A673 (cell line): ENCODE measurements at regions not wholly inside any gene's neighbourhood (a gene's known extent, or its start where the extent isn't known, plus 50 kb on each side); places are given as distances from the start of the nearest gene placed in this dataset.

Experiments
- BruUV-seq: library from RNA; stranded (reverse); fragments of 400-500 nt; replicated peaks from 2 replicates; lab custom pipeline; 2021; lab: Mats Ljungman, UMichigan
- CTCF ChIA-PET: fragments of 300-600 bp; sonication (Branson Sonifier 250); formaldehyde crosslinking; loops from one replicate; lab custom pipeline; 2022; ENCODE audit warnings: antibody characterized with exemption; lab: Charles Lee
- POLR2A ChIA-PET: fragments of 300-600 bp; sonication (Branson Sonifier 250); formaldehyde crosslinking; loops from one replicate; lab custom pipeline; 2022; ENCODE audit warnings: antibody characterized with exemption; ENCODE audit not compliant: low non-redundant PET; lab: Charles Lee
- DNase-seq: peaks from one replicate; pipeline ENCODE4 v3.0.0-alpha.2; 2015; ENCODE audit warnings: low spot score
- H3K27ac ChIP-seq: fragments of 200-600 bp; sonication (generic); 2 replicates; pipeline ENCODE4 v1.5.1; 2016; ENCODE audit warnings: mixed run types, low read depth, mild to moderate bottlenecking, mixed read lengths, antibody characterized with exemption, low read length; ENCODE audit not compliant: poor library complexity, severe bottlenecking
- H3K27me3 ChIP-seq: fragments of 200-600 bp; sonication (generic); replicated peaks from 2 replicates; pipeline ENCODE4 v1.6.1; 2017; ENCODE audit warnings: mixed run types, low read depth, mild to moderate bottlenecking, mixed read lengths, antibody characterized with exemption, low read length; ENCODE audit not compliant: insufficient read depth, poor library complexity
- H3K36me3 ChIP-seq: fragments of 200-600 bp; sonication (generic); 2 replicates; pipeline ENCODE4 v1.6.1; 2016; ENCODE audit warnings: mixed run types, mild to moderate bottlenecking, mixed read lengths, antibody characterized with exemption, low read length; ENCODE audit not compliant: insufficient read depth, poor library complexity, severe bottlenecking
- H3K4me1 ChIP-seq: fragments of 200-600 bp; sonication (generic); 2 replicates; pipeline ENCODE4 v1.6.1; 2017; ENCODE audit warnings: mixed run types, mild to moderate bottlenecking, mixed read lengths, antibody characterized with exemption, low read length; ENCODE audit not compliant: insufficient read depth, poor library complexity, severe bottlenecking
- H3K4me3 ChIP-seq: fragments of 200-600 bp; sonication (generic); 2 replicates; pipeline ENCODE4 v1.5.1; 2016; ENCODE audit warnings: low read depth, mixed run types, mild to moderate bottlenecking, mixed read lengths, low read length; ENCODE audit not compliant: poor library complexity, severe bottlenecking
- H3K9me3 ChIP-seq: fragments of 200-600 bp; sonication (generic); 2 replicates; pipeline ENCODE4 v1.6.1; 2016; ENCODE audit warnings: mixed run types, low read depth, mild to moderate bottlenecking, mixed read lengths, antibody characterized with exemption, low read length; ENCODE audit not compliant: poor library complexity, severe bottlenecking
- EZH2 ChIP-seq: fragments of 200-600 bp; sonication (generic); IDR thresholded peaks from 2 replicates; pipeline ENCODE4 v1.6.1; 2017; ENCODE audit warnings: borderline replicate concordance, low read depth, mild to moderate bottlenecking, mixed read lengths, antibody characterized with exemption, low read length; ENCODE audit not compliant: poor library complexity, severe bottlenecking
- intact Hi-C: fragments of 100-400 bp; cut with micrococcal nuclease; formaldehyde crosslinking; loops from one replicate; pipeline ENCODE4 v1.10.0; 2022; ENCODE audit not compliant: unreplicated experiment
- TF ChIP-seq, protein P1 (sequence below): fragments of 300-800, 200-600 bp; sonication (generic); conservative IDR thresholded peaks from 2 replicates; pipeline ENCODE4 v1.5.1; 2017; ENCODE audit warnings: low read depth, mild to moderate bottlenecking, antibody characterized with exemption, low read length, moderate library complexity, mixed read lengths

DNA sequence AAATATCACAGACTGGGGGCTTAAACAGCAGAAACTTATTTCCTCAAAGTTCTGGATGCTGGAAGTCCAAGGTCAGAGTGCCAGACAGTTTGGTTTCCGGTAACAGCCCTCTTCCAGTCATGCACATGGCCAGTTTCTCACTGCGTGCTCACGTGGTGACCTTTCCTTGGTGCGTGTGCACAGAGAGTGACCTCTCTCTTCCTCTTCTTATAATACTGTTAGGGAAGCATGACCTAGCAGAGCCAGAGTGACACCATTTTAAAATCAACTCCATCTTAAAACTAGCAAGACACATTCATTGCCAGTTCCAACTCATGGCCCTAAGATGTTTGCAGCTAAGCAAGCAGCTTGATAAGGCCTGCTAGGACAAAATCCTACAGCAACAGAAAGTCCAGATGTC is 221.5 kb upstream of the DAAM1 start:
- Histone ChIP-seq H3K27ac (no peak overlapping the region), H3K27me3 (no peaks in the 10 kb centered on the region), H3K36me3 (no peaks in the 10 kb centered on the region), H3K4me3 (no peak overlapping the region), H3K4me1 (peaks cover 5% of the 10 kb centered on the region), H3K9me3 (no peaks in the 10 kb centered on the region)
- ChIA-PET POLR2A (no interaction called here), CTCF (no interaction called here)
- TF ChIP-seq, protein P1, sequence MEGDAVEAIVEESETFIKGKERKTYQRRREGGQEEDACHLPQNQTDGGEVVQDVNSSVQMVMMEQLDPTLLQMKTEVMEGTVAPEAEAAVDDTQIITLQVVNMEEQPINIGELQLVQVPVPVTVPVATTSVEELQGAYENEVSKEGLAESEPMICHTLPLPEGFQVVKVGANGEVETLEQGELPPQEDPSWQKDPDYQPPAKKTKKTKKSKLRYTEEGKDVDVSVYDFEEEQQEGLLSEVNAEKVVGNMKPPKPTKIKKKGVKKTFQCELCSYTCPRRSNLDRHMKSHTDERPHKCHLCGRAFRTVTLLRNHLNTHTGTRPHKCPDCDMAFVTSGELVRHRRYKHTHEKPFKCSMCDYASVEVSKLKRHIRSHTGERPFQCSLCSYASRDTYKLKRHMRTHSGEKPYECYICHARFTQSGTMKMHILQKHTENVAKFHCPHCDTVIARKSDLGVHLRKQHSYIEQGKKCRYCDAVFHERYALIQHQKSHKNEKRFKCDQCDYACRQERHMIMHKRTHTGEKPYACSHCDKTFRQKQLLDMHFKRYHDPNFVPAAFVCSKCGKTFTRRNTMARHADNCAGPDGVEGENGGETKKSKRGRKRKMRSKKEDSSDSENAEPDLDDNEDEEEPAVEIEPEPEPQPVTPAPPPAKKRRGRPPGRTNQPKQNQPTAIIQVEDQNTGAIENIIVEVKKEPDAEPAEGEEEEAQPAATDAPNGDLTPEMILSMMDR, result no peak
- BruUV-seq, result no TSS peak
- intact Hi-C loops, result no loop called here
- no peak for DNase-seq

DNA sequence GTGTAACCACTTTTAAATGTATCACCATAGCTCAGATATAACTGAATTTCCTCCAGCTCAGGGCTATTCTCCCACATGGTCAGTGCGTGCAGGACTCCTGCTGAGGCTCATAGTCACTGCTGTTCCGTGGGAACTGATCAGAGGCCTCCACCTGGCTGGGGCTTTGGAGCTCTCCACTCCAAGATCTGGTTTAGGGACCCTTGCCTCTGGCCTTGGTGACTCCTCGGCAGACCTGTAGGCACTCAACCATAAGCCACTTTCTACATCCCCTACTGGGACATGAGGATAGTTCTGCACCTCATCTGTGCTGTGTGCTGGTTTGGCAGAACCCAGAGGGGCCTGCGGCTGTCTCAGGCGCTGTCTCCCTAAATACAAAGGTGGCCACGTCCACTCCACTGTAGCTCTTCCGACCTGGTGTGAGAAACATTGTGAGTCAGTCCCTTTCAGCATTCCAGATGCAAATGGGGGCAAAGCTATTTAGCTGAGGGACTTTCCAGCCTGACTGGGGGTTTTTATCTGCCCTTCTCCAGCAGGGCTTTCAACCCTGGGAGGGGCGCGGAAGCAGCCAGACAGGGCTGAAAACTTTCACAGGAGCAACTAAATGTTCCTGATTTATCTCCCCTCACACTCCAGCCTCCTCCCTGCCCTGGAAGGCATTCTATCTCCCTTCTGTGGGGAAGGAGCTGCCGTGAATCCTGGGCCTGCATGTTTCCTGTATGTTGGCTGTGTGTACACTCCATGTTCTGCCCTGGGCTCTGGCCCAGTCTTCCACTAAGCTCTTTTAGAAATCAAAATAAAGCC is 218.3 kb upstream of the DAAM1 start:
- BruUV-seq, result no TSS peak
- Histone ChIP-seq H3K4me1 (peaks cover 5% of the 10 kb centered on the region), H3K27ac (no peak overlapping the region), H3K9me3 (no peaks in the 10 kb centered on the region), H3K27me3 (no peaks in the 10 kb centered on the region), H3K4me3 (no peak overlapping the region), H3K36me3 (no peaks in the 10 kb centered on the region)
- TF ChIP-seq, protein P1, result no peak
- no peak for TF ChIP-seq EZH2
- ChIA-PET POLR2A (no interaction called here), CTCF (no interaction called here)
- no peak for DNase-seq
- intact Hi-C loops, result no loop called here

DNA sequence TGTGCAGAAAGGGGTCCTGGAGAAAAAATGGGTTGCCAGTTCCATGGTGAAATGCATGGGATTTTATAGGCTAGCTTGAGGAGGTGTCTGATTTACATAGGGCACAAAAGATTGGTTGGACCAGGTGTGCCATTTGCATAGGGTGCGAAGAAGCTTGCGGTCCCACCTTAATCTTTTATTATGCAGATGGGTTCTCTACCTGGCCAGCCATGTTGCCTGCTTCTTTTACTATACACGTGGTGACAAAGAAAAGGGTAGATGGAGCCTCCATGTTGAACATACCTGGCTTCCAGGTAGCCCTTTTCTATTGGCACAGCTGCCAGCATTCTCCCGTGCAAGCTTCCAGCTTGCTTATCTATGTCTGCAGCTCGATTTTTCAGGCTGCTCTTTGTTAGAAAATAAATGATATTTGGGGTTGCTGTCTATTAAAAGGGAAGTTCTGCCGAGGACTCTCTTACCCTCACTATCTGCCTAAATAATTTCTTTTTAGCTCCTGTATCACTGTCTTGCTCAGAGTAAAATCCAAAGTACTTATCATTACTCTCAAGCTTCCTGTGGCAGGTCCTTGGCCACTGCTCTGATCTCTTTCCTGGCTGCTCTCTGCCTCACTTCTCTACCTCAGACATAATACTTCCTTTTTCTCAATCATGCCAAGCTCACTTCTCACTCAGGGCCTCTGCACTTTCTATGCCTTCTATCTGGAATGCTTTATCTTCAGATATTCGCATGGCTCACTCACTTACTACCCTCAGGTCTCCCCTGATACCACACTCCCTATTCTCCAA is 216.0 kb upstream of the DAAM1 start:
- Histone ChIP-seq H3K4me3 (no peak overlapping the region), H3K27me3 (no peaks in the 10 kb centered on the region), H3K4me1 (peaks cover 5% of the 10 kb centered on the region), H3K36me3 (no peaks in the 10 kb centered on the region), H3K27ac (no peak overlapping the region), H3K9me3 (no peaks in the 10 kb centered on the region)
- POLR2A ChIA-PET, result no interaction called here
- intact Hi-C loops, result no loop called here
- BruUV-seq, result no TSS peak
- no peak for TF ChIP-seq EZH2
- TF ChIP-seq, protein P1, result no peak
- CTCF ChIA-PET, result no interaction called here
- no peak for DNase-seq
